MCF 10A (cell line): ENCODE measurements at regions not wholly inside any gene's neighbourhood (a gene's known extent, or its start where the extent isn't known, plus 50 kb on each side); places are given as distances from the start of the nearest gene placed in this dataset.

Experiments
- BruUV-seq: library from RNA; stranded (reverse); fragments of 400-500 nt; replicated peaks from 2 replicates; lab custom pipeline; 2021; lab: Mats Ljungman, UMichigan
- CTCF ChIA-PET: fragments of 300-600 bp; sonication (Branson Sonifier 250); formaldehyde crosslinking; extraction: SDS; loops from one replicate; lab custom pipeline; 2021; ENCODE audit warnings: antibody characterized with exemption, inconsistent platforms; lab: Yijun Ruan, JAX
- POLR2A ChIA-PET: fragments of 300-600, 350-650 bp; sonication (Branson Sonifier 250); formaldehyde crosslinking; extraction: SDS; loops from one replicate; lab custom pipeline; 2020; ENCODE audit warnings: antibody characterized with exemption, inconsistent platforms; lab: Yijun Ruan, JAX
- DNase-seq: peaks from one replicate; pipeline ENCODE4 v3.0.0-alpha.2; 2018; ENCODE audit not compliant: unreplicated experiment
- H3K27ac Mint-ChIP-seq: one replicate; pipeline ENCODE4 v1.8.0; 2022; ENCODE audit warnings: mild to moderate bottlenecking, low read depth, mixed read lengths; ENCODE audit not compliant: unreplicated experiment
- H3K27me3 Mint-ChIP-seq: one replicate; pipeline ENCODE4 v1.8.0; 2022; ENCODE audit warnings: mixed read lengths; ENCODE audit not compliant: insufficient read depth, unreplicated experiment
- H3K36me3 Mint-ChIP-seq: one replicate; pipeline ENCODE4 v1.8.0; 2022; ENCODE audit warnings: mild to moderate bottlenecking, moderate library complexity, mixed read lengths; ENCODE audit not compliant: insufficient read depth, unreplicated experiment
- H3K4me1 Mint-ChIP-seq: one replicate; pipeline ENCODE4 v1.8.0; 2022; ENCODE audit warnings: mixed read lengths; ENCODE audit not compliant: insufficient read depth, unreplicated experiment
- H3K4me3 Mint-ChIP-seq: one replicate; pipeline ENCODE4 v1.8.0; 2022; ENCODE audit warnings: mild to moderate bottlenecking, moderate library complexity, mixed read lengths; ENCODE audit not compliant: unreplicated experiment
- H3K9me3 Mint-ChIP-seq: one replicate; pipeline ENCODE4 v1.8.0; 2022; ENCODE audit warnings: mixed read lengths; ENCODE audit not compliant: unreplicated experiment
- CTCF ChIP-seq: fragments of 200-600 bp; IDR thresholded peaks from one replicate; pipeline ENCODE4 v1.8.0; 2022; ENCODE audit warnings: antibody characterized with exemption, mild to moderate bottlenecking; ENCODE audit not compliant: unreplicated experiment
- intact Hi-C: fragments of 100-400 bp; cut with micrococcal nuclease; formaldehyde crosslinking; loops from 2 replicates; pipeline ENCODE4 v1.14.1; 2022

GRCh38 chr19:29404015-29404414 is 121.8 kb upstream of the VSTM2B start:
- H3K36me3 Mint-ChIP-seq, result no peaks in the 10 kb centered on the region
- no peak overlapping the region for H3K4me3 Mint-ChIP-seq
- BruUV-seq, result no TSS peak
- no peak overlapping the region for H3K27ac Mint-ChIP-seq
- TF ChIP-seq CTCF, result no peak
- intact Hi-C loops, result no loop called here
- POLR2A ChIA-PET, result no interaction called here
- H3K27me3 Mint-ChIP-seq, result no peaks in the 10 kb centered on the region
- no peaks in the 10 kb centered on the region for H3K4me1 Mint-ChIP-seq
- H3K9me3 Mint-ChIP-seq, result peaks cover 33% of the 10 kb centered on the region
- no peak for DNase-seq
- CTCF ChIA-PET, result no interaction called here

- Mint-ChIP-seq H3K4me1 (no peaks in the 10 kb centered on the region), H3K27ac (no peak overlapping the region), H3K4me3 (no peak overlapping the region), H3K9me3 (peaks cover 24% of the 10 kb centered on the region), H3K36me3 (no peaks in the 10 kb centered on the region), H3K27me3 (no peaks in the 10 kb centered on the region)
- ChIA-PET POLR2A (no interaction called here), CTCF (no interaction called here)
- no TSS peak for BruUV-seq
- intact Hi-C loops, result no loop called here
- no peak for TF ChIP-seq CTCF
- no peak for DNase-seq
Measured at GRCh38 chr19:29404951-29405727, 120.7 kb upstream of the VSTM2B start.

- intact Hi-C loops, result no loop called here
- H3K27ac Mint-ChIP-seq, result no peak overlapping the region
- peaks cover 29% of the 10 kb centered on the region for H3K9me3 Mint-ChIP-seq
- H3K4me1 Mint-ChIP-seq, result no peaks in the 10 kb centered on the region
- no peaks in the 10 kb centered on the region for H3K36me3 Mint-ChIP-seq
- no TSS peak for BruUV-seq
- no peak for TF ChIP-seq CTCF
- H3K4me3 Mint-ChIP-seq, result no peak overlapping the region
- ChIA-PET CTCF (no interaction called here), POLR2A (no interaction called here)
- no peaks in the 10 kb centered on the region for H3K27me3 Mint-ChIP-seq
- no peak for DNase-seq
Measured at GRCh38 chr19:29405728-29405995, 120.1 kb upstream of the VSTM2B start.

GRCh38 chr19:29409076-29409862 is 116.5 kb upstream of the VSTM2B start:
- H3K27ac Mint-ChIP-seq, result no peak overlapping the region
- DNase-seq, result no peak
- ChIA-PET POLR2A (no interaction called here), CTCF (no interaction called here)
- intact Hi-C loops, result no loop called here
- no peaks in the 10 kb centered on the region for H3K27me3 Mint-ChIP-seq
- BruUV-seq, result no TSS peak
- TF ChIP-seq CTCF, result no peak
- no peaks in the 10 kb centered on the region for H3K36me3 Mint-ChIP-seq
- no peaks in the 10 kb centered on the region for H3K4me1 Mint-ChIP-seq
- H3K4me3 Mint-ChIP-seq, result no peak overlapping the region
- H3K9me3 Mint-ChIP-seq, result peaks cover 39% of the 10 kb centered on the region
